Right lobe of liver (tissue), 4 donors: ENCODE measurements at regions not wholly inside any gene's neighbourhood (a gene's known extent, or its start where the extent isn't known, plus 50 kb on each side); places are given as distances from the start of the nearest gene placed in this dataset.

Experiments
- CTCF ChIP-seq, 4 donors: fragments of 200-600 bp in 3 of 4; fragments of 450-650 bp in 1 of 4; IDR thresholded peaks; one replicate each; pipeline versions ENCODE4 v1.5.1 to v1.8.0; 2016 to 2022; ENCODE audit warnings: antibody characterized with exemption in 4 of 4, mild to moderate bottlenecking in 2 of 4
- POLR2A ChIP-seq: fragments of 450-650 bp; IDR thresholded peaks from one replicate; pipeline ENCODE4 v1.6.1; 2017; ENCODE audit warnings: antibody characterized with exemption, mild to moderate bottlenecking
- donor health status: DM: no; HTN: no; CAD: no.
- donor health status: DM: no; HTN: no; CAD: no.
- donor health status: DM: no; HTN: yes; CAD: no.

GRCh38 chr1:36737767-36738166 is 255.1 kb upstream of the CSF3R start:
- TF ChIP-seq POLR2A, result no peak
- no peak for TF ChIP-seq CTCF (IDR thresholded peaks at IDR 0.05)
